ENCODE measurements at regions not wholly inside any gene's neighbourhood (a gene's known extent, or its start where the extent isn't known, plus 50 kb on each side); places are given as distances from the start of the nearest gene placed in this dataset.

GRCh38 chr14:30403791-30404190, 155.2 kb upstream of the G2E3 start:
- no peak for TF ChIP-seq CTCF (IDR thresholded peaks at IDR 0.05)
- TF ChIP-seq POLR2A (IDR thresholded peaks at IDR 0.05): no peak
